AG10803 (cell line): ENCODE measurements at regions not wholly inside any gene's neighbourhood (a gene's known extent, or its start where the extent isn't known, plus 50 kb on each side); places are given as distances from the start of the nearest gene placed in this dataset.

ENCODE experiments used
- DNase-seq: peaks from one replicate; pipeline ENCODE4 v3.0.0; 2010; ENCODE audit warnings: low read depth
- H3K4me3 ChIP-seq: 2 replicates; pipeline ENCODE4 v1.5.1; 2011; ENCODE audit warnings: mild to moderate bottlenecking, low read length, control low read depth
- CTCF ChIP-seq: conservative IDR thresholded peaks from 2 replicates; pipeline ENCODE4 v1.5.1; 2011; ENCODE audit warnings: mild to moderate bottlenecking, low read length, control low read depth, inconsistent platforms

- peak; percentile 49 for DNase-seq
- no peak overlapping the region for H3K4me3 ChIP-seq
- TF ChIP-seq CTCF: no peak
These were observed 340.0 kb downstream of the METTL15 start for GRCh38 chr11:28448186-28448585.

GRCh38 chr11:28447226-28447625 is 339.0 kb downstream of the METTL15 start:
- no peak for TF ChIP-seq CTCF
- peak; percentile 36 for DNase-seq
- H3K4me3 ChIP-seq: no peak overlapping the region

GRCh38 chr11:28442131-28442530 is 333.9 kb downstream of the METTL15 start:
- TF ChIP-seq CTCF: no peak
- H3K4me3 ChIP-seq: no peak overlapping the region
- peak; percentile 30 for DNase-seq

- TF ChIP-seq CTCF: no peak
These were observed 331.2 kb downstream of the METTL15 start for GRCh38 chr11:28439403-28439802.

GRCh38 chr11:28420099-28420498 is 311.9 kb downstream of the METTL15 start:
- no peak overlapping the region for H3K4me3 ChIP-seq
- DNase-seq: no peak
- TF ChIP-seq CTCF: no peak

More at GRCh38 chr11:28439403-28439802, 331.2 kb downstream of the METTL15 start:
- no peak overlapping the region for H3K4me3 ChIP-seq
- DNase-seq: no peak

- no peak overlapping the region for H3K4me3 ChIP-seq
- DNase-seq: no peak
- no peak for TF ChIP-seq CTCF
These were observed 309.6 kb downstream of the METTL15 start for GRCh38 chr11:28417601-28418323.

GRCh38 chr11:28412029-28412428 is 303.8 kb downstream of the METTL15 start:
- no peak overlapping the region for H3K4me3 ChIP-seq
- no peak for DNase-seq
- no peak for TF ChIP-seq CTCF
